ENCODE measurements at regions not wholly inside any gene's neighbourhood (a gene's known extent, or its start where the extent isn't known, plus 50 kb on each side); places are given as distances from the start of the nearest gene placed in this dataset.

GRCh38 chr6:164008902-164009301 is 594.4 kb downstream of the QKI start:
- TF ChIP-seq, protein P1, sequence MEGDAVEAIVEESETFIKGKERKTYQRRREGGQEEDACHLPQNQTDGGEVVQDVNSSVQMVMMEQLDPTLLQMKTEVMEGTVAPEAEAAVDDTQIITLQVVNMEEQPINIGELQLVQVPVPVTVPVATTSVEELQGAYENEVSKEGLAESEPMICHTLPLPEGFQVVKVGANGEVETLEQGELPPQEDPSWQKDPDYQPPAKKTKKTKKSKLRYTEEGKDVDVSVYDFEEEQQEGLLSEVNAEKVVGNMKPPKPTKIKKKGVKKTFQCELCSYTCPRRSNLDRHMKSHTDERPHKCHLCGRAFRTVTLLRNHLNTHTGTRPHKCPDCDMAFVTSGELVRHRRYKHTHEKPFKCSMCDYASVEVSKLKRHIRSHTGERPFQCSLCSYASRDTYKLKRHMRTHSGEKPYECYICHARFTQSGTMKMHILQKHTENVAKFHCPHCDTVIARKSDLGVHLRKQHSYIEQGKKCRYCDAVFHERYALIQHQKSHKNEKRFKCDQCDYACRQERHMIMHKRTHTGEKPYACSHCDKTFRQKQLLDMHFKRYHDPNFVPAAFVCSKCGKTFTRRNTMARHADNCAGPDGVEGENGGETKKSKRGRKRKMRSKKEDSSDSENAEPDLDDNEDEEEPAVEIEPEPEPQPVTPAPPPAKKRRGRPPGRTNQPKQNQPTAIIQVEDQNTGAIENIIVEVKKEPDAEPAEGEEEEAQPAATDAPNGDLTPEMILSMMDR (IDR thresholded peaks at IDR 0.05) = no peak
- TF ChIP-seq POLR2A (IDR thresholded peaks at IDR 0.05) = no peak

Data from tibial nerve (tissue), 3 donors.